Hepatocyte (in vitro differentiated cells): ENCODE measurements at regions not wholly inside any gene's neighbourhood (a gene's known extent, or its start where the extent isn't known, plus 50 kb on each side); places are given as distances from the start of the nearest gene placed in this dataset.

ENCODE experiments used
- DNase-seq: peaks from one replicate; pipeline ENCODE4 v3.0.0-alpha.2; 2016; ENCODE audit warnings: low spot score
- H2AFZ ChIP-seq: fragments of 200-600 bp; sonication (generic); 2 replicates; pipeline ENCODE4 v1.6.0; 2016; ENCODE audit warnings: antibody characterized with exemption, mild to moderate bottlenecking
- H3K27ac ChIP-seq: fragments of 200-600 bp; sonication (generic); 2 replicates; pipeline ENCODE4 v1.5.1; 2016; ENCODE audit warnings: mild to moderate bottlenecking
- H3K27me3 ChIP-seq: fragments of 200-600 bp; sonication (generic); 2 replicates; pipeline ENCODE4 v1.6.1; 2016
- H3K36me3 ChIP-seq: fragments of 200-600 bp; sonication (generic); replicated peaks from 2 replicates; pipeline ENCODE4 v1.5.1; 2016; ENCODE audit warnings: low read depth; ENCODE audit not compliant: insufficient read depth
- H3K4me1 ChIP-seq: fragments of 200-600 bp; sonication (generic); 2 replicates; pipeline ENCODE4 v1.5.1; 2016; ENCODE audit warnings: mild to moderate bottlenecking, moderate library complexity; ENCODE audit not compliant: insufficient read depth
- H3K4me2 ChIP-seq: fragments of 200-600 bp; sonication (generic); 2 replicates; pipeline ENCODE4 v1.6.0; 2016
- H3K4me3 ChIP-seq: fragments of 200-600 bp; sonication (generic); 2 replicates; pipeline ENCODE4 v1.5.1; 2016; ENCODE audit warnings: mild to moderate bottlenecking
- H3K79me2 ChIP-seq: fragments of 200-600 bp; sonication (generic); 2 replicates; pipeline ENCODE4 v1.6.0; 2017; ENCODE audit warnings: mild to moderate bottlenecking
- H3K9me2 ChIP-seq: fragments of 200-600 bp; sonication (generic); replicated peaks from 2 replicates; pipeline ENCODE4 v1.6.0; 2017; ENCODE audit warnings: mild to moderate bottlenecking; ENCODE audit not compliant: insufficient read depth
- H3K9me3 ChIP-seq: fragments of 200-600 bp; sonication (generic); 2 replicates; pipeline ENCODE4 v1.5.1; 2016; ENCODE audit warnings: low read depth, mild to moderate bottlenecking
- H4K20me1 ChIP-seq: fragments of 200-600 bp; sonication (generic); 2 replicates; pipeline ENCODE4 v1.6.0; 2016; ENCODE audit warnings: mild to moderate bottlenecking; ENCODE audit not compliant: insufficient read depth, poor library complexity, severe bottlenecking
- CTCF ChIP-seq: fragments of 200-600 bp; sonication (generic); IDR thresholded peaks from 2 replicates; pipeline ENCODE4 v1.5.1; 2016; ENCODE audit warnings: antibody characterized with exemption, mild to moderate bottlenecking; ENCODE audit not compliant: poor library complexity
- EZH2 ChIP-seq: fragments of 200-600 bp; sonication (generic); IDR thresholded peaks from 2 replicates; pipeline ENCODE4 v1.6.1; 2016; ENCODE audit warnings: antibody characterized with exemption, mild to moderate bottlenecking, borderline replicate concordance
- EZH2phosphoT487 ChIP-seq: fragments of 200-600 bp; sonication (generic); IDR thresholded peaks from one replicate; pipeline ENCODE4 v1.6.1; 2018; ENCODE audit warnings: antibody characterized with exemption, mild to moderate bottlenecking, low read depth, moderate library complexity; ENCODE audit not compliant: unreplicated experiment, severe bottlenecking
- WGBS: methylation state at CpG from one replicate; pipeline ENCODE4 v1.1.6; 2016; ENCODE audit warnings: low lambda C conversion rate; ENCODE audit errors: missing lambda C conversion rate; 5-methylcytosine and 5-hydroxymethylcytosine counted together

DNA sequence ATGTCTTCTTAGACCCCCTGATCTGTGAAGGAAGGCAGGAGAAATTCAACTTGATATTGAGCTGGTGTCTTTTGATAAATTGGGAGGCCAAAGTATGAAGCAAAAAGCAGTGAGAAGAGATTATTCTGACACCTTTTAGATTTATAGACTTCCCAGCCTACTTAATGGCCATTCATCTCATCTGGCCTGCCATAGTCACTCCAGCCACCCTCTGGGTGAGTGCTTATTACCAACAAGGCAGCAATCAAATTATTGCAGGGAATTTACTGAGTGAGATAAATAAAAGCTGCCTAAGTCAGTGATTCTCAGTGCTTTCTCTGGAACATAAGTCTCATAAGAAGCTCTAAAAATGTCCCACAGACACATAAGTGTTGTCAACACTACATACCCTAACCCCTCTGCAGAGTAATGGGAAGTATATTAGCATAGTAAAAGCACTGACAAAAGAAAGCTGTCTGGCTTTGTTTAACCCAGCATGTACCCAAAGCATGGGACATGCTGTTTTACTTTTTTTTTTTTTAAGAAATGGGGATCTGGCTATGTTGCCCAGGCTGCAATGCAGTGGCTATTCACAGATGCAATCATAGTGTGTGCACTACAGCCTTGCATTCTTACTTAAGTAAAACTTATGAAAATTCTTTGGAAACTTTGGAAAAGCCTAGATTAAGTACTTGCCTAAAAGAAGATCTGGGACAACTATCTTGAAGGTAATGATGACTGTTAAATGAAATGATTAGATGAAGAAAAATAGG is 725.3 kb downstream of the TUSC7 start:
- Histone ChIP-seq H3K4me3 (no peak overlapping the region), H3K9me3 (no peaks in the 10 kb centered on the region), H3K79me2 (no peaks in the 10 kb centered on the region), H3K9me2 (no peaks in the 10 kb centered on the region), H3K4me1 (peaks cover 8% of the 10 kb centered on the region), H3K4me2 (no peak overlapping the region), H3K27me3 (no peaks in the 10 kb centered on the region), H2AFZ (no peak overlapping the region), H3K36me3 (no peaks in the 10 kb centered on the region), H4K20me1 (no peaks in the 10 kb centered on the region), H3K27ac (no peak overlapping the region)
- no peak for TF ChIP-seq EZH2
- no peak for TF ChIP-seq EZH2phosphoT487
- no peak for TF ChIP-seq CTCF
- no peak for DNase-seq

DNA sequence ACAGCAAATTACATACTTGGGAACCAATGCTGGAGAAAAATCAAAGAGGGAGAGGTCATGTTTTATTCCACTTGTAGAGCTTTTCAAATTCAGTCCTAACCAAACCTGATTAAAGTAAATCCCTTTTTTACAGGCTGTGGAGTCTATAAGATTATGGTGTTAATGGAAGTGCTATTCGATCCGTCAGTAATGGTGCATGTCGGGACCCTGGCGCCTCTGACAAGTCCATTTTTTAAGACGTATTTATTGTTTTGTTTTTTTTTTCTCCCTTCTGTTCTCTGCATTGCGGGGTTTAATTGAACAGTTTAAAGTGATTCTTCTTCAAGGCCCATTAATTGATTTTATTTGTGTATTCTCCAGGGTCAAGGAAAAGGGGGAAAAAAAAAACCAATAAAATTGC is 725.9 kb downstream of the TUSC7 start:
- no peak for DNase-seq
- Histone ChIP-seq H3K4me1 (peaks cover 8% of the 10 kb centered on the region), H2AFZ (no peak overlapping the region), H4K20me1 (no peaks in the 10 kb centered on the region), H3K27me3 (no peaks in the 10 kb centered on the region), H3K79me2 (no peaks in the 10 kb centered on the region), H3K9me3 (no peaks in the 10 kb centered on the region), H3K9me2 (no peaks in the 10 kb centered on the region), H3K4me3 (no peak overlapping the region), H3K4me2 (no peak overlapping the region), H3K36me3 (no peaks in the 10 kb centered on the region), H3K27ac (no peak overlapping the region)
- WGBS = 76% methylated on average over 6 of the region's 6 CpGs
- no peak for TF ChIP-seq CTCF
- TF ChIP-seq EZH2 = no peak
- no peak for TF ChIP-seq EZH2phosphoT487

DNA sequence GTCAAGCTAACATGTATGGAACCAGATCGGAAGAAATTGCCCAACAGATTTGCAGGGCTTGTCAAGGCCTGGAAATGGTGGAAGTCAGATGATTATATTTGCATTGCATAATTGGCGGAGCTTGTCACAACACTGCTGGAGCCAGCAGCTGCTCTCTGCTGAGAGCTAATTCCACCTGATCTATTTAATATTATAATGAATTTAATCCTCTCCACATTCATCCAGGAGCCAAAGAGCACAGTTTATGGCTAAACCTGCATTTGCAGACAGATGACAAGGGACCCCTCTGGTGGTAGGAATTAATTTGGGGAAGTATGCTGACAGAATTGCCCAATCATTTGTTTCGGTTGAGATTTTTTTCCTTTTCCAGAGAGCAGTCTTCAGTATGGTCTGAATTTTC is 730.2 kb downstream of the TUSC7 start:
- Histone ChIP-seq H4K20me1 (no peaks in the 10 kb centered on the region), H3K36me3 (no peaks in the 10 kb centered on the region), H3K27me3 (no peaks in the 10 kb centered on the region), H3K4me1 (peaks cover 7% of the 10 kb centered on the region), H2AFZ (no peak overlapping the region), H3K9me3 (no peaks in the 10 kb centered on the region), H3K4me3 (no peak overlapping the region), H3K9me2 (no peaks in the 10 kb centered on the region), H3K4me2 (no peak overlapping the region), H3K27ac (no peak overlapping the region), H3K79me2 (no peaks in the 10 kb centered on the region)
- no peak for DNase-seq
- WGBS = 88% methylated on average over 3 of the region's 3 CpGs
- no peak for TF ChIP-seq EZH2
- peak; percentile 30 for TF ChIP-seq CTCF
